DND-41 (cell line): ENCODE measurements at regions not wholly inside any gene's neighbourhood (a gene's known extent, or its start where the extent isn't known, plus 50 kb on each side); places are given as distances from the start of the nearest gene placed in this dataset.

ENCODE experiments used
- ATAC-seq: fragments of 200-7000 bp; cut with Tn5 transposase; 3 replicates; pipeline ENCODE4 v1.9.1; 2021; ENCODE audit warnings: low read depth; ENCODE audit not compliant: insufficient read depth
- DNase-seq: peaks from one replicate; pipeline ENCODE4 v3.0.0-alpha.2; 2020
- H2AFZ ChIP-seq: 2 replicates; pipeline ENCODE4 v1.6.0; 2012; ENCODE audit warnings: low read depth, low read length
- H3K27ac ChIP-seq: 2 replicates; pipeline ENCODE4 v1.5.1; 2012; ENCODE audit warnings: low read length, inconsistent platforms
- H3K27me3 ChIP-seq: fragments of 200-600 bp; sonication (generic); 2 replicates; pipeline ENCODE4 v1.6.0; 2012; ENCODE audit warnings: low read length, mild to moderate bottlenecking, inconsistent platforms; ENCODE audit not compliant: insufficient read depth, poor library complexity
- H3K36me3 ChIP-seq: 2 replicates; pipeline ENCODE4 v1.5.1; 2012; ENCODE audit warnings: low read length, inconsistent platforms; ENCODE audit not compliant: insufficient read depth
- H3K4me1 ChIP-seq: 2 replicates; pipeline ENCODE4 v1.5.1; 2012; ENCODE audit warnings: mild to moderate bottlenecking, low read length; ENCODE audit not compliant: insufficient read depth
- H3K4me2 ChIP-seq: 2 replicates; pipeline ENCODE4 v1.6.0; 2012; ENCODE audit warnings: mild to moderate bottlenecking, moderate library complexity, low read length, inconsistent platforms; ENCODE audit not compliant: insufficient read depth
- H3K4me3 ChIP-seq, 2 experiments: fragments of 200-600 bp in 1 of 2; shearing (Covaris generic) in 1 of 2; 2 replicates each; pipeline ENCODE4 v1.5.1; 2012 to 2016; ENCODE audit warnings: inconsistent platforms in 2 of 2, low read length in 2 of 2, mild to moderate bottlenecking in 2 of 2, low read depth in 1 of 2, moderate library complexity in 1 of 2
- H3K79me2 ChIP-seq: 2 replicates; pipeline ENCODE4 v1.6.0; 2012; ENCODE audit warnings: low read length, inconsistent platforms; ENCODE audit not compliant: insufficient read depth
- H3K9ac ChIP-seq: 2 replicates; pipeline ENCODE4 v1.6.0; 2012; ENCODE audit warnings: low read depth, mild to moderate bottlenecking, inconsistent platforms, low read length, moderate library complexity
- H3K9me3 ChIP-seq: 2 replicates; pipeline ENCODE4 v1.5.1; 2012; ENCODE audit warnings: low read length, moderate library complexity, mild to moderate bottlenecking, inconsistent platforms; ENCODE audit not compliant: insufficient read depth, severe bottlenecking
- H4K20me1 ChIP-seq: 2 replicates; pipeline ENCODE4 v1.6.0; 2012; ENCODE audit warnings: low read length; ENCODE audit not compliant: insufficient read depth
- CTCF ChIP-seq: IDR thresholded peaks from 2 replicates; pipeline ENCODE4 v1.5.1; 2012; ENCODE audit warnings: borderline replicate concordance, low read length, moderate library complexity, mild to moderate bottlenecking; ENCODE audit not compliant: poor library complexity, severe bottlenecking; ENCODE audit errors: extremely low read depth
- EZH2 ChIP-seq: IDR thresholded peaks from 3 replicates; pipeline ENCODE4 v1.6.1; 2012; ENCODE audit warnings: borderline replicate concordance, low read depth, mild to moderate bottlenecking, moderate library complexity, low read length, inconsistent platforms; ENCODE audit not compliant: severe bottlenecking

- no peaks in the 10 kb centered on the region for H3K36me3 ChIP-seq
- no peak overlapping the region for H3K4me2 ChIP-seq
- H3K9ac ChIP-seq, result no peak overlapping the region
- TF ChIP-seq EZH2 (no peak), CTCF (no peak)
- H3K27ac ChIP-seq, result no peak overlapping the region
- H3K4me3 ChIP-seq, result no peak overlapping the region
- no peaks in the 10 kb centered on the region for H3K27me3 ChIP-seq
- no peaks in the 10 kb centered on the region for H4K20me1 ChIP-seq
- no peaks in the 10 kb centered on the region for H3K4me1 ChIP-seq
- DNase-seq (no peak), ATAC-seq (no peak)
- no peaks in the 10 kb centered on the region for H3K79me2 ChIP-seq
- peaks cover 5% of the 10 kb centered on the region for H3K9me3 ChIP-seq
- H2AFZ ChIP-seq, result no peak overlapping the region
These were observed 683.4 kb downstream of the SLC16A7 start for GRCh38 chr12:60279221-60279620.

- Histone ChIP-seq H3K9me3 (peaks cover 5% of the 10 kb centered on the region), H4K20me1 (no peaks in the 10 kb centered on the region), H3K27ac (no peak overlapping the region), H3K27me3 (no peaks in the 10 kb centered on the region), H3K4me2 (no peak overlapping the region), H3K36me3 (no peaks in the 10 kb centered on the region), H2AFZ (no peak overlapping the region), H3K4me3 (no peak overlapping the region), H3K4me1 (no peaks in the 10 kb centered on the region), H3K79me2 (no peaks in the 10 kb centered on the region), H3K9ac (no peak overlapping the region)
- ATAC-seq (no peak), DNase-seq (no peak)
- TF ChIP-seq CTCF (no peak), EZH2 (no peak)
These were observed 685.7 kb downstream of the SLC16A7 start for GRCh38 chr12:60281522-60281921.

- H3K4me1 ChIP-seq, result no peaks in the 10 kb centered on the region
- H3K79me2 ChIP-seq, result no peaks in the 10 kb centered on the region
- no peak overlapping the region for H3K27ac ChIP-seq
- no peak for TF ChIP-seq CTCF
- no peak for TF ChIP-seq EZH2
- no peak overlapping the region for H3K4me2 ChIP-seq
- DNase-seq, result no peak
- no peaks in the 10 kb centered on the region for H4K20me1 ChIP-seq
- peaks cover 10% of the 10 kb centered on the region for H3K9me3 ChIP-seq
- ATAC-seq, result no peak
- no peak overlapping the region for H3K9ac ChIP-seq
- no peaks in the 10 kb centered on the region for H3K27me3 ChIP-seq
- H3K4me3 ChIP-seq, result no peak overlapping the region
- H3K36me3 ChIP-seq, result no peaks in the 10 kb centered on the region
- H2AFZ ChIP-seq, result no peak overlapping the region
These were observed 694.7 kb downstream of the SLC16A7 start for GRCh38 chr12:60290532-60290931.
